A673 (cell line): ENCODE measurements at regions not wholly inside any gene's neighbourhood (a gene's known extent, or its start where the extent isn't known, plus 50 kb on each side); places are given as distances from the start of the nearest gene placed in this dataset.

Source experiments
- EZH2 ChIP-seq: fragments of 200-600 bp; sonication (generic); IDR thresholded peaks from 2 replicates; pipeline ENCODE4 v1.6.1; 2017; ENCODE audit warnings: borderline replicate concordance, low read depth, mild to moderate bottlenecking, mixed read lengths, antibody characterized with exemption, low read length; ENCODE audit not compliant: poor library complexity, severe bottlenecking
- TF ChIP-seq, protein P1 (sequence below): fragments of 300-800, 200-600 bp; sonication (generic); conservative IDR thresholded peaks from 2 replicates; pipeline ENCODE4 v1.5.1; 2017; ENCODE audit warnings: low read depth, mild to moderate bottlenecking, antibody characterized with exemption, low read length, moderate library complexity, mixed read lengths

DNA sequence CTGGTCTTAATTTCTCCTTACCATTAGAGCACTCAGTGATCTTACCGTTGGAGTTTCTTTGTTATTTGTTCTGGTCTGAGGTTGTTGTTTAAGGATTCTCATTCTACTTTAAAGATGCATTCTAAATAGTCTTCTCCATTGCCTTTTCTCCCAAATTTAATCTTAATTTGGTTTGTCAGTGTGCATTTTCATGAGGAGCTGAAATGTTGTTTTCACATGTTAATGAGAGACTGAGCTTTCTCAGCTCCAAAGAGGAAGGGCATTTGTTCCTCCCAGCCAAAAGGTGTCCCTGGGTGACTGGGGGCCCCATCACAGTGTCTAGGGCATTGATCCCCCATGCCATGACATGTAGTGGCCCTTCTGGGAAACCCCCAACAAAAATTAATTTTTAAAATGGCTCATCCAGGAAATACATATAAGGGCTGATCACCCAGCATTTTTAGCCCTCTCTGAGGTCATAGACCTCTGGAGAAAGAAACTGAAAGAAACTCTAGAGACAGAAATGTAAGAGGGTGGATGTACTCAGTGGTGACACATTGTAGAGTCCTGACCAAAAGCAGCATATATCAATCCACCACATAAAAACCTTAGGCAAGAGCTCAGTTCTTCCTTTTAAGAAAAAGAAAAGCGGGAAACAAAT is 240.4 kb upstream of the RAI14 start:
- TF ChIP-seq, protein P1, sequence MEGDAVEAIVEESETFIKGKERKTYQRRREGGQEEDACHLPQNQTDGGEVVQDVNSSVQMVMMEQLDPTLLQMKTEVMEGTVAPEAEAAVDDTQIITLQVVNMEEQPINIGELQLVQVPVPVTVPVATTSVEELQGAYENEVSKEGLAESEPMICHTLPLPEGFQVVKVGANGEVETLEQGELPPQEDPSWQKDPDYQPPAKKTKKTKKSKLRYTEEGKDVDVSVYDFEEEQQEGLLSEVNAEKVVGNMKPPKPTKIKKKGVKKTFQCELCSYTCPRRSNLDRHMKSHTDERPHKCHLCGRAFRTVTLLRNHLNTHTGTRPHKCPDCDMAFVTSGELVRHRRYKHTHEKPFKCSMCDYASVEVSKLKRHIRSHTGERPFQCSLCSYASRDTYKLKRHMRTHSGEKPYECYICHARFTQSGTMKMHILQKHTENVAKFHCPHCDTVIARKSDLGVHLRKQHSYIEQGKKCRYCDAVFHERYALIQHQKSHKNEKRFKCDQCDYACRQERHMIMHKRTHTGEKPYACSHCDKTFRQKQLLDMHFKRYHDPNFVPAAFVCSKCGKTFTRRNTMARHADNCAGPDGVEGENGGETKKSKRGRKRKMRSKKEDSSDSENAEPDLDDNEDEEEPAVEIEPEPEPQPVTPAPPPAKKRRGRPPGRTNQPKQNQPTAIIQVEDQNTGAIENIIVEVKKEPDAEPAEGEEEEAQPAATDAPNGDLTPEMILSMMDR = no peak
- no peak for TF ChIP-seq EZH2
